Adrenal gland (tissue), 5 donors: ENCODE measurements at regions not wholly inside any gene's neighbourhood (a gene's known extent, or its start where the extent isn't known, plus 50 kb on each side); places are given as distances from the start of the nearest gene placed in this dataset.

ENCODE experiments used
- CTCF ChIP-seq, 6 experiments: fragments of 450-650 bp in 4 of 6; fragments of 200-600 bp in 2 of 6; sonication (generic) in 1 of 6; IDR thresholded peaks; 1 replicate in 5 of 6; 2 replicates in 1 of 6; pipeline versions ENCODE4 v1.5.1 to v1.8.0; 2016 to 2021; ENCODE audit warnings: antibody characterized with exemption in 6 of 6, mild to moderate bottlenecking in 2 of 6, moderate library complexity in 1 of 6
- POLR2A ChIP-seq, 2 donors: fragments of 450-650 bp; IDR thresholded peaks; one replicate each; pipeline ENCODE4 v1.6.1; 2017; ENCODE audit warnings: antibody characterized with exemption in 2 of 2, mild to moderate bottlenecking in 2 of 2, moderate library complexity in 1 of 2
- donor health status: DM: no; HTN: no; CAD: no.

- TF ChIP-seq CTCF (IDR thresholded peaks at IDR 0.05) (no peak), POLR2A (IDR thresholded peaks at IDR 0.05) (no peak)
Measured at GRCh38 chr12:33771889-33772288, 250.4 kb upstream of the ALG10 start.
